GM12892 (cell line): ENCODE measurements at regions not wholly inside any gene's neighbourhood (a gene's known extent, or its start where the extent isn't known, plus 50 kb on each side); places are given as distances from the start of the nearest gene placed in this dataset.
A peak's percentile ranks its signal among the peaks of the same experiment; 100 is the strongest.

ENCODE experiments used
- DNase-seq: peaks from one replicate; pipeline ENCODE4 v3.0.0; 2011; ENCODE audit not compliant: insufficient read length
- FAIRE-seq: peaks from 2 replicates; lab custom pipeline; 2011; peaks lifted over from hg19 to GRCh38; lab: Jason Lieb, UNC
- POLR2A ChIP-seq: IDR thresholded peaks from 2 replicates; pipeline ENCODE4 v1.6.1; 2011; ENCODE audit warnings: low read depth, low read length, control low read depth
- POLR2AphosphoS5 ChIP-seq: IDR thresholded peaks from 2 replicates; pipeline ENCODE4 v1.6.1; 2011; ENCODE audit warnings: low read depth, low read length, control low read depth
- TAF1 ChIP-seq: IDR thresholded peaks from 2 replicates; pipeline ENCODE4 v1.6.1; 2011; ENCODE audit warnings: low read depth, mild to moderate bottlenecking, control low read depth, low read length, borderline replicate concordance

DNA sequence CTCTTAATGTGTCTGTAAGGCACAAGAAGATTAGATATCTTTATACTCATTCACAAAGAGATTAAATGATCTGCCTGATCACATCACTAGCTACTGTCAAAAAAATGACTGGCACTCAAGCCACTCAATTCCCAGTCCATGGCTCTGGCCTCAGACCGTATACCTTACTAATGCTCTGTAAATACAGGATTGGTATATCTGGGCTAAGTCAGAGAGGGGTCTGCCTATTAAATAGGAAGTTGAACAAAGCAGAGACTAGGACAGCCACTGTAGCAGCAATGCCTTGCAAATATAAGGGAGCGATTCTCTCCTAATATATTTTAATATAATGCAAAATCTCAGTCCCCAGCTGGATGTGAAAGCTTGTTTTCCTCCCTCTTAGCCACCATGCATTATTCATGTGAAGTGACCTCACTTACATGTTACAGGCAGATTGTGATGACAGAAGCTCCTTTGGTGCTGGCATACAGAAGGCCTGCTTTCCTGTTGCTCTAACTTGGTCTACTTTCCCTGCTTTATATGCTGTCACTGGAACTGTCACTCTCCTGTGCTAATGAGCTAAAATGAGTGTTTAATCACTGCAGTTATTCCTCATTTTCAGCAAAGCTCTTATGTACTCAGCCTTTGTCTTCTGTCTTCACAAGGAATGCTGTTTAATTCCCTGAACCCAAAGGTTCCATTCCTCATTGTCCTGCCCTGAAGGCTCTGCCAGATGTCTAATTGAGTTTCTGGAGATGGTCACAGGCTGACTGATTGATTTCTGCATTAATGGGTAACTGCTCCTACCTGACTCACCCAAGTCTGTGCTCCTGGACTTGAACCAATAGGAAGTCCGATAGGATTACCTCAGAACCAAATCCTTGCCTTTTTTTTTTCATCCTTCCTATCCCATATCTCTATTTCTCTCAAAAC lies 578.2 kb downstream of the KLHL13 start:
- no peak for TF ChIP-seq TAF1
- no peak for TF ChIP-seq POLR2A
- TF ChIP-seq POLR2AphosphoS5, result no peak
- FAIRE-seq, result no peak
- no peak for DNase-seq

- TF ChIP-seq POLR2A (no peak), POLR2AphosphoS5 (no peak), TAF1 (no peak)
- DNase-seq (no peak), FAIRE-seq (no peak)
These were observed 584.3 kb downstream of the KLHL13 start for GRCh38 chrX:117532339-117532738.

DNA sequence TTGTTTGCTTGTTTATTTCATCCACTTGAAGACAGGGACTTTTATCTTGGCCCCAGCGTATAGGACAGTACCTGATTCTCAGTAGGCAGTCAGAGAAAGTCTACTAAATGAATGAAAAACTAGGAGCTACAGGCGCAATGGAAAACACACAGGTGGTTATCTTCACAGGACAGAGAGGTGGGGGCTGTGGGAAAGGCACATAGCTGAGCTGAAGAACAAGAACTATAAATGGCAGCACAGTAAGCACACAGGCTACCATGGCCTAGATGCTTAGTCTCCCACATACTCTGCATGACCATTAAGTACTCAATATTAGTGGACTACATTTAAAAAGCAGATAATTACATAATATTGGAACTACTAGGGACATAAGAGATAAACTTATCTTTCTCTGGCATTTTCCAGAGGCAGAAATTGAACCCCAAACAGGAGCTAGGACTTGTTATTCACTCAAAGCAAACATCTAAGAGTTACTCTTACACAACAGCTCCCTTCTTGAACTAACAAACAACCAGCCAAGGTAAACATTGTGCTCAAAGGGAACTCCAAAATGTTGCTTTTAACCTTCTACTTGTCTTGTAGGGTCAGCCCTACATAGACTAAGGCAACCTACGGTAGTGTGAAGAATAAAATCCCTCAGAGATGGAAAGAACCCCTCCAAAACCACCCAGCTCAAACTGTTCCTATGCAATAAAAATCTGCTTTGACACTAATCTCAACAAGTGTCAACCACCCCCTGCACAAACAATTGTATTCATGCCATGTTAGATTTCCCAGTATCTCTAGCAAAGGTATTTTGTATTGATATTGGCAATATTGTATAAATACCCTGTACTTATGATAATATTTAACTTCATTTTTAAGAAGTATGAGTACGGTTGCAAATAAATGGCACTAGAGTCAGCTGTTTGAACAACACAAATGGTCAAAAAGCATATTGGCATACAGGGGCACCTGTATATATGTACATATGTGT lies 593.6 kb downstream of the KLHL13 start:
- FAIRE-seq, result no peak
- no peak for DNase-seq
- TF ChIP-seq TAF1, result no peak
- no peak for TF ChIP-seq POLR2AphosphoS5
- no peak for TF ChIP-seq POLR2A

GRCh38 chrX:117517994-117518393 lies 598.6 kb downstream of the KLHL13 start:
- TF ChIP-seq POLR2A (no peak), POLR2AphosphoS5 (no peak), TAF1 (no peak)
- FAIRE-seq (no peak), DNase-seq (no peak)

- FAIRE-seq, result no peak
- DNase-seq, result no peak
- TF ChIP-seq POLR2AphosphoS5, result no peak
- no peak for TF ChIP-seq POLR2A
- no peak for TF ChIP-seq TAF1
These were observed 605.2 kb downstream of the KLHL13 start for GRCh38 chrX:117511379-117511778.

DNA sequence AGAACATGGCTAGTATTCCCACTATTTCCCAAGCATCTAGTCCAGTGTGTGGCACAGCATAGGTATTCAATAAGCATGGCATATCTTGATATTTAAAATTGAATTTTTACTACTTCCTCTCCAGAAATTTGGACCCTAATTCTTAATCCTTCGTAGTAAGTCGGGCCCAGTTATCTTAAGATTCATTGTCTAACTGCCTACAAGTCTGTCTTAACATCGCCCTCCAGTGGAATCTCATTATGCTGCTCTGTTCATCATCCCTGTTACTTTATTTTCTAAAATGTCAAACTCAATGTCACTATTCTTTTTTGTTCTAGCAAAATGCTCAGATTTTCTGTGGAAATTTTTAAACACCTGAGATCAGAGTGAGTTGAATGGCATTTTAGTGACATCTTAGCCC lies 606.2 kb downstream of the KLHL13 start:
- FAIRE-seq (no peak), DNase-seq (no peak)
- TF ChIP-seq POLR2A (no peak), POLR2AphosphoS5 (no peak), TAF1 (no peak)

GRCh38 chrX:117508021-117508420 lies 608.6 kb downstream of the KLHL13 start:
- DNase-seq, result no peak
- peak; percentile 73 for FAIRE-seq
- no peak for TF ChIP-seq TAF1
- TF ChIP-seq POLR2A, result no peak
- no peak for TF ChIP-seq POLR2AphosphoS5

DNA sequence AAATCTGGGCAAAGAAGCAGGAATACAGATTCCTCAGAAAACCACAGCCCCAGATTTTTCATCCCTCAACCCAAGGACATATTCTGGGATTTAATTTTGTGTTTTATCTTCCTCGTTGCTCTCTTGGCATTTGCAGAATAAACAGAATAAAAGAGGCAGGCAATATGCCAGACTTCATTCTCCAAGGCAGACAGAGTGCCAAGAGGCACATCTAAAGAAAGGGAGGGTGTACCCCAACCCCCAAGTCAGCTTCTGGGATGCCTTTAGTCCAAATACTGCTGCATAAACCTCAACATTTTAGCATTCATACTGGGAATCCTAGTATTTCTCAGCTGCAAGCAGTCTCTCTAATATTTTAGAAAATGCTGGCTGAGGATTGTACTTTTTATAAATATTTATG lies 629.2 kb downstream of the KLHL13 start:
- DNase-seq (no peak), FAIRE-seq (no peak)
- no peak for TF ChIP-seq TAF1
- TF ChIP-seq POLR2AphosphoS5, result no peak
- no peak for TF ChIP-seq POLR2A

DNA sequence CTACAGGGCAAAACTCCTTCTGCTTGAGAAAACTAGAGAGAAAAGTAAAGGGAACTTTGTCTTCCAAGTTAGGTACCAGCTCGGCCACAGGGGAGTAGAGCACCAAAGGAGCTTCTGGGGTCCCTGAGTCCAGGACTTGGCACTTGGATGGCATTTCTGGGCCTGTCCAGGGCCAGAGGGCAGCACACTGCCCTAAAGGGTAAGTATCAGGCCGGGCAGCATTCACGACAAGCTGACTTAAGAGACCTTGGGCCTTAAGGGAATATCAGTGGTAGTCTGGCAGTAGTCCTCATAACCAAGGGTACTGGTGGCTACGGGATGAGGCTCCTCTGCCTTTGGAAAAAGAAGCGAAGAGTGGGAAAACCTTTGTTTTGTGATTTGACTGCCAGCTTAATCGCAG lies 632.7 kb downstream of the KLHL13 start:
- FAIRE-seq, result no peak
- TF ChIP-seq TAF1 (no peak), POLR2A (no peak), POLR2AphosphoS5 (no peak)
- DNase-seq, result no peak

GRCh38 chrX:117458243-117458968 lies 658.2 kb downstream of the KLHL13 start:
- no peak for DNase-seq
- TF ChIP-seq POLR2AphosphoS5, result no peak
- no peak for TF ChIP-seq POLR2A
- TF ChIP-seq TAF1, result no peak
- no peak for FAIRE-seq

DNA sequence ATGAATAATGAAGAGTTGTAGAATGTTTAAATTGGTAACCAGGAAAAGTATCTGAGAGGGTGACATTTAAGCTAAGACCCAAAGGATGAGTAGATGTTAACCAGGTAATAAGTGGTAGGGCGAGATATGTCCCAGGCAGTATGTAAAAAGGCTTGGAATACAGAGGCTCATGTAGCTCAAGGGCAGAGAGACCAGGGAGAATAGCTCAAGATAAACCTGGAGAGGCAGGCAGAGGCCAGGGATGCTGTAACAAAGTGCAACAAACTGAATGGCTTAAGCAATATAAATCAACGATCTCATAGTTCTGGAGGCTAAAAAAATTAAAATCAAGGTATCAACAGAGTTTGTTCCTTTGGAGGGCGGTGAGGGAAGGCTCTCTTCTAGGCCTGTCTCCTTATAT lies 660.8 kb downstream of the KLHL13 start:
- no peak for FAIRE-seq
- no peak for DNase-seq
- TF ChIP-seq TAF1 (no peak), POLR2A (no peak), POLR2AphosphoS5 (no peak)
